A673 (cell line): ENCODE measurements at regions not wholly inside any gene's neighbourhood (a gene's known extent, or its start where the extent isn't known, plus 50 kb on each side); places are given as distances from the start of the nearest gene placed in this dataset.

ENCODE experiments used
- BruUV-seq: library from RNA; stranded (reverse); fragments of 400-500 nt; replicated peaks from 2 replicates; lab custom pipeline; 2021; lab: Mats Ljungman, UMichigan
- CTCF ChIA-PET: fragments of 300-600 bp; sonication (Branson Sonifier 250); formaldehyde crosslinking; loops from one replicate; lab custom pipeline; 2022; ENCODE audit warnings: antibody characterized with exemption; lab: Charles Lee
- POLR2A ChIA-PET: fragments of 300-600 bp; sonication (Branson Sonifier 250); formaldehyde crosslinking; loops from one replicate; lab custom pipeline; 2022; ENCODE audit warnings: antibody characterized with exemption; ENCODE audit not compliant: low non-redundant PET; lab: Charles Lee
- DNase-seq: peaks from one replicate; pipeline ENCODE4 v3.0.0-alpha.2; 2015; ENCODE audit warnings: low spot score
- H3K27ac ChIP-seq: fragments of 200-600 bp; sonication (generic); 2 replicates; pipeline ENCODE4 v1.5.1; 2016; ENCODE audit warnings: mixed run types, low read depth, mild to moderate bottlenecking, mixed read lengths, antibody characterized with exemption, low read length; ENCODE audit not compliant: poor library complexity, severe bottlenecking
- H3K27me3 ChIP-seq: fragments of 200-600 bp; sonication (generic); replicated peaks from 2 replicates; pipeline ENCODE4 v1.6.1; 2017; ENCODE audit warnings: mixed run types, low read depth, mild to moderate bottlenecking, mixed read lengths, antibody characterized with exemption, low read length; ENCODE audit not compliant: insufficient read depth, poor library complexity
- H3K36me3 ChIP-seq: fragments of 200-600 bp; sonication (generic); 2 replicates; pipeline ENCODE4 v1.6.1; 2016; ENCODE audit warnings: mixed run types, mild to moderate bottlenecking, mixed read lengths, antibody characterized with exemption, low read length; ENCODE audit not compliant: insufficient read depth, poor library complexity, severe bottlenecking
- H3K4me1 ChIP-seq: fragments of 200-600 bp; sonication (generic); 2 replicates; pipeline ENCODE4 v1.6.1; 2017; ENCODE audit warnings: mixed run types, mild to moderate bottlenecking, mixed read lengths, antibody characterized with exemption, low read length; ENCODE audit not compliant: insufficient read depth, poor library complexity, severe bottlenecking
- H3K4me3 ChIP-seq: fragments of 200-600 bp; sonication (generic); 2 replicates; pipeline ENCODE4 v1.5.1; 2016; ENCODE audit warnings: low read depth, mixed run types, mild to moderate bottlenecking, mixed read lengths, low read length; ENCODE audit not compliant: poor library complexity, severe bottlenecking
- H3K9me3 ChIP-seq: fragments of 200-600 bp; sonication (generic); 2 replicates; pipeline ENCODE4 v1.6.1; 2016; ENCODE audit warnings: mixed run types, low read depth, mild to moderate bottlenecking, mixed read lengths, antibody characterized with exemption, low read length; ENCODE audit not compliant: poor library complexity, severe bottlenecking
- CTCF ChIP-seq: fragments of 300-800, 200-600 bp; sonication (generic); conservative IDR thresholded peaks from 2 replicates; pipeline ENCODE4 v1.5.1; 2017; ENCODE audit warnings: low read depth, mild to moderate bottlenecking, antibody characterized with exemption, low read length, moderate library complexity, mixed read lengths
- EZH2 ChIP-seq: fragments of 200-600 bp; sonication (generic); IDR thresholded peaks from 2 replicates; pipeline ENCODE4 v1.6.1; 2017; ENCODE audit warnings: borderline replicate concordance, low read depth, mild to moderate bottlenecking, mixed read lengths, antibody characterized with exemption, low read length; ENCODE audit not compliant: poor library complexity, severe bottlenecking
- intact Hi-C: fragments of 100-400 bp; cut with micrococcal nuclease; formaldehyde crosslinking; loops from one replicate; pipeline ENCODE4 v1.10.0; 2022; ENCODE audit not compliant: unreplicated experiment

GRCh38 chr2:14569294-14569693 is 63.2 kb upstream of the LRATD1 start:
- POLR2A ChIA-PET: no interaction called here
- no TSS peak for BruUV-seq
- no peak overlapping the region for H3K4me3 ChIP-seq

GRCh38 chr2:14572633-14573032 is 59.9 kb upstream of the LRATD1 start:
- DNase-seq: no peak
- no peak for TF ChIP-seq EZH2
- TF ChIP-seq CTCF: no peak
- BruUV-seq: no TSS peak
- POLR2A ChIA-PET: no interaction called here
- no peak overlapping the region for H3K4me3 ChIP-seq
- no peaks in the 10 kb centered on the region for H3K9me3 ChIP-seq
- CTCF ChIA-PET: no interaction called here
- H3K36me3 ChIP-seq: no peaks in the 10 kb centered on the region
- intact Hi-C loops: no loop called here
- H3K4me1 ChIP-seq: no peaks in the 10 kb centered on the region
- H3K27ac ChIP-seq: no peak overlapping the region
- H3K27me3 ChIP-seq: peaks cover 18% of the 10 kb centered on the region

More at GRCh38 chr2:14569294-14569693, 63.2 kb upstream of the LRATD1 start:
- intact Hi-C loops: no loop called here
- H3K27me3 ChIP-seq: peaks cover 15% of the 10 kb centered on the region
- H3K36me3 ChIP-seq: no peaks in the 10 kb centered on the region
- DNase-seq: no peak
- no peak overlapping the region for H3K27ac ChIP-seq
- CTCF ChIA-PET: no interaction called here
- TF ChIP-seq CTCF (no peak), EZH2 (no peak)
- no peaks in the 10 kb centered on the region for H3K9me3 ChIP-seq
- H3K4me1 ChIP-seq: no peaks in the 10 kb centered on the region

- H3K9me3 ChIP-seq: no peaks in the 10 kb centered on the region
- ChIA-PET CTCF (no interaction called here), POLR2A (no interaction called here)
- H3K36me3 ChIP-seq: no peaks in the 10 kb centered on the region
- H3K4me1 ChIP-seq: no peaks in the 10 kb centered on the region
- no peak for DNase-seq
- no TSS peak for BruUV-seq
- TF ChIP-seq CTCF (no peak), EZH2 (no peak)
- intact Hi-C loops: no loop called here
- no peak overlapping the region for H3K27ac ChIP-seq
- H3K27me3 ChIP-seq: peaks cover 6% of the 10 kb centered on the region
- no peak overlapping the region for H3K4me3 ChIP-seq
Observed at GRCh38 chr2:14577843-14578242, 54.7 kb upstream of the LRATD1 start.
